ENCODE measurements at regions not wholly inside any gene's neighbourhood (a gene's known extent, or its start where the extent isn't known, plus 50 kb on each side); places are given as distances from the start of the nearest gene placed in this dataset.
"Not testable (repeated sequence)": the region's sequence is repeated elsewhere in the genome, so short reads cannot be mapped to it uniquely, and the experiment has no call there.

DNA sequence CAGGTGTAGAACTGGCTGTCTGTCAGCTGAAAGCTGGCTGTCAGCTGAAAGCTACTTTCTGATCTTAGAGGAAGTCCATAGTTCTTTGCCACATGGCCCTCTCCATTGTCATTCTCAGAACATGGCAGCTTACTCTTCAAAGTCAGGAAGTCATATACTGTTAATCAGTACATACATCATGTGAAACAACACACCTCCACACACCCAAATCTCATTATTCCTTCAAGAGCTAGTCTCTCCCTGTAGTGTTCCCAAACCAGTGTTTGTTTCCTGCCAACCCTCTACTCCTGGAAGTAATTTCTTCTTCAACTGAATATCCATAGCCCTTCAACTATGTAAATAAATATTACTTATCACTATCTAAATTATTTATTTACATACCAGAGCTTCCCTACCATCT is 58.9 kb downstream of the OR5AK2 start:
- no peak for DNase-seq (ENCODE audit: low read depth)

- DNase-seq (ENCODE audit: low read depth) = no peak
Observed at GRCh38 chr11:57049749-57050148, 61.0 kb downstream of the OR5AK2 start.

GRCh38 chr11:57054817-57055216 is 66.1 kb downstream of the OR5AK2 start:
- no peak for DNase-seq (ENCODE audit: low read depth)

DNA sequence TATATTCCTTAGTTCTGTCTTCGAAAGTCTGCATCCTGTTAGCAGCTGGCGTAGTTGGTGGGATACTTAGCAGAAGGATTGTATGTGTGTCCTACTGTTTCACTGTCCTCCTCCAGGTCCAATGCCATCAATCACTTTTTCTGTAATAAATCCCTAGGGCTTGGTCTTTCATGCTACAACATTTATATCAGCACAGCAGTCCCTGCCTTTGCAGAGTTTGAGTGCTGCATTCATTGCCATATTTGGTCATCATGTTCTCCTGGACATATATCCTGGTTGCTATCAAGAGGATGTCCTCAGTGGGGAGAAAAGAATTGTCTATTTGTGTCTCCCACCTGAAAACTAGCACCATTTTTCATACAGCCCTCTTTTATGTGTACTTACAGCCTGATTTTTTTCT is 67.0 kb downstream of the OR5AK2 start:
- no peak for DNase-seq (ENCODE audit: low read depth)

DNA sequence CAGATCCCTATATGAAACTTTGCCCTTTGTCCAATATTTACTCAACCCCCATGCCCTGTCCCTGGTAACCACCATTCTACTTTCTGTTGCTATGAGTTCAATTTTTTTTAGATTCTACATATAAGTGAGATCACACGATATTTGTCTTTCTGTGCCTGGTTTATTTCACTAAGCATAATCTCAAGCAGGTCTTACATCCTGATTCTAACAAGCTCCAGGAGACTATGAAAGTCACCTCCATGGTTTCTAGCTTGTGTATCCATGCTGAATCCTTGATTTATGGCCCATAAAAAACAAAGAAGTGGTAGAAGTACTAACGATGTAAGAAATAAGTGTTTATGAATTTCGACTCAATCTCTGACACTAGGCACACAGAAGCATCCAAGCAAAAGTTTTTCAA is 68.0 kb downstream of the OR5AK2 start:
- no peak for DNase-seq (ENCODE audit: low read depth)

- no peak for DNase-seq (ENCODE audit: low read depth)
Observed at GRCh38 chr11:57057561-57057960, 68.8 kb downstream of the OR5AK2 start.

GRCh38 chr11:57062957-57063356 is 74.2 kb downstream of the OR5AK2 start:
- not testable (repeated sequence) for DNase-seq (ENCODE audit: low read depth)

DNA sequence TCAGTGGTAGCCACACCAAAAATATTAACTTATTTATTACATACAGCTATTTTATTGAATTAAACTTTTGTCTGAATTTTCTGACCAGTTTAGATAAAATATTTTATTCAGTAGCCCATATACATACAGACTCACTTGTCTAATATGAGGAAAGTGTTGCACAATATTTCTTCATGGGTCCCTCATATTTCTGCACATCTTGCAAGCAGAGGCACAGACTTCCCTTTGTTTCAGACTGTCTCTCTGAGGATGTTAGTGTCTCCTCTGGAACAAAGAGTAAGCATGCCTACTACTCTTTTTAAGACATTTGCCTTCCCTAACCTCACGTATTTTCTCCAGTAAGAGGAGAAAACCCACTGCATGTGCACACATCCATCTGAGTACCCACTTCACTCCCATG is 81.2 kb downstream of the OR5AK2 start:
- peak; percentile 9 for DNase-seq (ENCODE audit: low read depth)

GRCh38 chr11:57071829-57072228 is 83.1 kb downstream of the OR5AK2 start:
- no peak for DNase-seq (ENCODE audit: low read depth)

GRCh38 chr11:57072640-57073039 is 83.9 kb downstream of the OR5AK2 start:
- peak; percentile 72 for DNase-seq (ENCODE audit: low read depth)

DNA sequence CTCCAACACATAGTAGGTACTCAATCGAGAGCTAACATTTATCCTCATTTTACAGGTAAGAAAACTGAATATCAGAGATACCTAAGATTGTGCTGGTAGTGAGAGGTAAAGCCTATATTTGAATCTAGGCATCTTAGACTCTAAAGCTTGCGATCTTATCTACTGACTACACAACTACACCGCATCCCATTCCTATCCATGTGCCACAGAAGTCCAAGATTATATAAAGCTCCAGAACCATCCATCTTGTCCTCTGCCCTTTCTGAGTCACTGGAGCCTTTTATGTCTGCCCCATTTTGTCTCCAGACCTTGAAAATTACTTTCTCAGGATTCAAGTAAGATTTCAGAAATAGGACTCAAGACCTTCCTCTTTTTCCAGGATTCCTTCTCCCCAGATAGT is 84.4 kb downstream of the OR5AK2 start:
- DNase-seq (ENCODE audit: low read depth) = no peak

DNA sequence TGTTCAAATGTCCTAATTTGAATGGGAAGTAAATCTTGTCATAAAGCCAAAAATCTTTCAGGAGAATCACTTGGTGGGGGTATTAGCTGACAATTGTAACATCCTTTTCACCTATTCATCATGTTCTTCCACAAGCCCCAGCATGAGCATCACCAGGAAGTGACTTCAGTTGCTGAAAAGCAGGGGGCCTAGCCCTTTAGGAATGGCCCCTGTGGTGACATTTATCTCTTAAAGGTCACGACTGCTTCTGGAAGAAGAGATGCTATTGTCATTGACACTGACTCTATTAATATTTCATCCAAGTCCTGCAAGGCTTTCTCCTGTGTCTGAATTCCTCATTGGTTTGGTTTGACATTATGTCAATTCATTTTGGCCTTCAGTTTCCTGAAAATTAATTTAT is 92.6 kb downstream of the OR5AK2 start:
- no peak for DNase-seq (ENCODE audit: low read depth)

- DNase-seq (ENCODE audit: low read depth) = no peak
Observed at GRCh38 chr11:57082125-57082524, 93.4 kb downstream of the OR5AK2 start.

GRCh38 chr11:57083641-57084385 is 95.1 kb downstream of the OR5AK2 start:
- DNase-seq (ENCODE audit: low read depth) = no peak

DNA sequence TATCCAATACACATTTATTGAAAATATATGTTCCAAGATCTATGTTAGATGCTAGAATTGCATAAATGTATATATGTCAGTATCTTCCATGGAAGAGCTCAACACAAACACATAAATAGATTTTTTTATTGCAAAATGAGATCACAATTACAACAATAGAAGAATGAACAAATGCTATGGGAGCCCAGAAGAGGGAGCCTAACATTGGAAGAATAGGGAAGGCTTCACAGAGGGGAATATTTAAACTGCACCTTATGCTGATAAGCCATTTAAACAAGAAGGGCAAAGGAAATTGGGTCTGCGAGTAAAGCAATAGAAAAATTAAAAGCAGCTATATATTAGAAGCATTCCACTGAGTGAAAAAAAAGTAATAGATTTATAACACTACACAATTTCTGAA is 96.1 kb upstream of the LRRC55 start:
- DNase-seq (ENCODE audit: low read depth) = no peak

- DNase-seq (ENCODE audit: low read depth) = no peak
Observed at GRCh38 chr11:57087991-57088390, 93.8 kb upstream of the LRRC55 start.

GRCh38 chr11:57092028-57092698 is 89.6 kb upstream of the LRRC55 start:
- no peak for DNase-seq (ENCODE audit: low read depth)

- DNase-seq (ENCODE audit: low read depth) = peak; percentile 12
Observed at GRCh38 chr11:57094181-57094935, 87.4 kb upstream of the LRRC55 start.

DNA sequence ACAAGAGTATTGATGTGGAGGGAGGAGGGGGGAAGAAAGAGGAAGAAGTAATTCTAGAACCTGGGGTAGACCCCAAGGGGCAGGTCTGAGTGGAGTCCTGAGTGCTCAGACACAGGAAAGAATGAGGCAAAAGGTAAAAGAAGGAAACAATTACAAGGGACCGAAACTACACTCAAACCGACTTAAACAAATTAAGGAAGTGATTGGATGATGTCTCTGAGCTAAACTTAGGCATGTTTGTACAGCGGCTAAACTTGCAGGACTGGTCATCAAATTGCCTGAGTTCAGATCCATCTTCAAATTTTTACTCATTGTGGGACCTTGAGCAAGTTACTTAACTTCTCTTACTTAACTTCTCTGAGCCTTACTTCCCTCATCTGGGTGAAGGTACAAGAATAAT is 86.3 kb upstream of the LRRC55 start:
- DNase-seq (ENCODE audit: low read depth) = no peak

DNA sequence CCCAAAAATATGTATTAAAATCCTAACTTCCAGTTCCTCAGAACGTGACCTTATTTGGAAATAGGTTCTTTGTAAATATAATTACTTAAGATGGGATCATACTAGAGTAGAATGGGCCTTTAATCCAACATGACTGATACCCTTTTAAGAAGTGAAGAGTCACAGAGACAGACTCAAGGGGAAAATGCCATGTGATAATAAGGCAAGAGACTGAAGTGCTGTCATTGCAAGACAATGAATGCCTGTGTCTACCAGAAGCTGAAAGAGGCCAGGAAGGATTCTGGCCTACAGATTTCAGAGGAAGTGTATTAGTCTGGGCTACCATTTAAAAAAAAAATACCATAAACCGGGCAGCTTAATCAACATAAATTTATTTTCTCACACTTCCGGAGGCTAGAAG is 85.9 kb upstream of the LRRC55 start:
- peak; percentile 10 for DNase-seq (ENCODE audit: low read depth)

- no peak for DNase-seq (ENCODE audit: low read depth)
Observed at GRCh38 chr11:57097149-57097548, 84.6 kb upstream of the LRRC55 start.

DNA sequence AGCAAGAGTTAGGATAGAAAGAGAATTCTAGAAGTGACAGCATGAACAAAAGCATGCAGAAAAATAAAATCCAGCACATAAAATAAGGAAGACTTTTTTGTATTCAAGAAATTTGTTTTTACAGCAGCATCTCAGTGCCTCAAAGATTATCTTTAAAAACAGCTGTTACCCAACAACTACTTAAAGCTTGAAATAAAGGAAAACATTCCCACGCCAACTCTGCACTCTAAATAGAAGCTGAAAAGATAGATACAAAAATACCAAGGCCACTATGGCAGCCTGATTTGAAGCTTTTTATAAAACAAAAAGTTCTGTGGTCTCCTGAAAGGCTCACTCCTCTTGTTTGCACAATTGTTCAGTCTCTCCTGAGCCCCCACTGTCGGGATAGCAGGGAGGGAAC is 83.6 kb upstream of the LRRC55 start:
- DNase-seq (ENCODE audit: low read depth) = no peak

All from RPMI7951 (cell line).